ENCODE measurements at regions not wholly inside any gene's neighbourhood (a gene's known extent, or its start where the extent isn't known, plus 50 kb on each side); places are given as distances from the start of the nearest gene placed in this dataset.

DNA sequence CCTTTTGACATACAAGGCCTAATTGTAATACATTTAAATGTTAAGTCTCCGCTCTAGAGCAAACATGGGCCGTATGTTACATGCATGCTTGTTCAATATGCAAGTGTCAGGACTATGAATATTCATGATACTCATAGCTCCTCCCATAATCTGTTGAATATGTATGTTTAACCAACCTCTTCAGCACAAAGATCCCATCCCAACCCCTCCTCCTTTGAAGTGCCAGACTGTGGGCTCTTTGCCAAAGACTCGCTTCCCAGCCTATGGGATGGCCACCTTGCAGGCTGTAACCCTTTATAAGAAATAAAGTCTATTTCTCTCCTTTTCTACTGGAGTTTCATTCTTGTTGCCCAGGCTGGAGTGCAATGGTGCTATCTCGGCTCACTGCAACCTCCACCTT is 156.2 kb downstream of the ABCC12 start:
- ATAC-seq: no peak
- TF ChIP-seq CREB5 (CRISPR knock-in tag; IDR thresholded peaks at IDR 0.05; ENCODE audit: low read depth) (no peak), ISL1 (CRISPR knock-in tag; IDR thresholded peaks at IDR 0.05) (no peak), ZC3H10 (CRISPR knock-in tag; IDR thresholded peaks at IDR 0.05) (no peak), TCF4 (CRISPR knock-in tag; IDR thresholded peaks at IDR 0.05; ENCODE audit: borderline replicate concordance) (no peak), CSRNP3 (CRISPR knock-in tag; IDR thresholded peaks at IDR 0.05) (no peak), CSDC2 (CRISPR knock-in tag; IDR thresholded peaks at IDR 0.05) (no peak), RARB (CRISPR knock-in tag; IDR thresholded peaks at IDR 0.05) (no peak), OSR1 (CRISPR knock-in tag; IDR thresholded peaks at IDR 0.05) (no peak)
- TF ChIP-seq, protein P1, sequence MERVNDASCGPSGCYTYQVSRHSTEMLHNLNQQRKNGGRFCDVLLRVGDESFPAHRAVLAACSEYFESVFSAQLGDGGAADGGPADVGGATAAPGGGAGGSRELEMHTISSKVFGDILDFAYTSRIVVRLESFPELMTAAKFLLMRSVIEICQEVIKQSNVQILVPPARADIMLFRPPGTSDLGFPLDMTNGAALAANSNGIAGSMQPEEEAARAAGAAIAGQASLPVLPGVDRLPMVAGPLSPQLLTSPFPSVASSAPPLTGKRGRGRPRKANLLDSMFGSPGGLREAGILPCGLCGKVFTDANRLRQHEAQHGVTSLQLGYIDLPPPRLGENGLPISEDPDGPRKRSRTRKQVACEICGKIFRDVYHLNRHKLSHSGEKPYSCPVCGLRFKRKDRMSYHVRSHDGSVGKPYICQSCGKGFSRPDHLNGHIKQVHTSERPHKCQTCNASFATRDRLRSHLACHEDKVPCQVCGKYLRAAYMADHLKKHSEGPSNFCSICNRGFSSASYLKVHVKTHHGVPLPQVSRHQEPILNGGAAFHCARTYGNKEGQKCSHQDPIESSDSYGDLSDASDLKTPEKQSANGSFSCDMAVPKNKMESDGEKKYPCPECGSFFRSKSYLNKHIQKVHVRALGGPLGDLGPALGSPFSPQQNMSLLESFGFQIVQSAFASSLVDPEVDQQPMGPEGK (CRISPR knock-in tag; IDR thresholded peaks at IDR 0.05; ENCODE audit: borderline replicate concordance): no peak

DNA sequence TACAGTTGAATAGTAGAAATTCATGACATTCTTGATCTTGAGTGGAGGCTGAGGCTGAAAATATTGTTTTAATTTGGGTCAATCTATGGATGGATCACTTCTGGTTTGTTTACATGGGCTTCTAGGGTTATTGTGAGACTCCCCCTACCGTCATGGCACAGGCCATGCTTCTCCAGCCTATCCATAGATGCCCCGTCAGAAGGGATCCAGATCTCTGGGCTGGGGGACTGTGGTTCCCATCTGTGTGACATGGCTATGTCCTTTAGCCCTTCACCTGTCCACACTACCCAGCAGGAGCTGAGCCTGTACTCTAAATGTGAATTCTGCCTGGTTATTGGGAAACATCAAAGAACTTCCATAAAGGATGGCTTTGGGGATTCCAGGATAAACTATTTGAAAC is 160.4 kb downstream of the ABCC12 start:
- TF ChIP-seq ZNF8 (CRISPR knock-in tag; IDR thresholded peaks at IDR 0.05): no peak
- TF ChIP-seq TOX (CRISPR knock-in tag; IDR thresholded peaks at IDR 0.05; ENCODE audit: borderline replicate concordance): no peak
- TF ChIP-seq ISL1 (CRISPR knock-in tag; IDR thresholded peaks at IDR 0.05): no peak
- TF ChIP-seq ESRRG (CRISPR knock-in tag; IDR thresholded peaks at IDR 0.05): no peak
- TF ChIP-seq RARB (CRISPR knock-in tag; IDR thresholded peaks at IDR 0.05): no peak
- no peak for TF ChIP-seq CSRNP3 (CRISPR knock-in tag; IDR thresholded peaks at IDR 0.05)
- TF ChIP-seq SNAI2 (CRISPR knock-in tag; IDR thresholded peaks at IDR 0.05): no peak
- TF ChIP-seq GLIS3 (CRISPR knock-in tag; IDR thresholded peaks at IDR 0.05): no peak
- no peak for TF ChIP-seq POU6F1 (CRISPR knock-in tag; IDR thresholded peaks at IDR 0.05; ENCODE audit: borderline replicate concordance, low read depth)
- TF ChIP-seq ZC3H10 (CRISPR knock-in tag; IDR thresholded peaks at IDR 0.05): no peak
- no peak for TF ChIP-seq PPARA (CRISPR knock-in tag; IDR thresholded peaks at IDR 0.05; ENCODE audit: borderline replicate concordance)
- no peak for TF ChIP-seq TSHZ2 (CRISPR knock-in tag; IDR thresholded peaks at IDR 0.05)
- ATAC-seq: no peak

DNA sequence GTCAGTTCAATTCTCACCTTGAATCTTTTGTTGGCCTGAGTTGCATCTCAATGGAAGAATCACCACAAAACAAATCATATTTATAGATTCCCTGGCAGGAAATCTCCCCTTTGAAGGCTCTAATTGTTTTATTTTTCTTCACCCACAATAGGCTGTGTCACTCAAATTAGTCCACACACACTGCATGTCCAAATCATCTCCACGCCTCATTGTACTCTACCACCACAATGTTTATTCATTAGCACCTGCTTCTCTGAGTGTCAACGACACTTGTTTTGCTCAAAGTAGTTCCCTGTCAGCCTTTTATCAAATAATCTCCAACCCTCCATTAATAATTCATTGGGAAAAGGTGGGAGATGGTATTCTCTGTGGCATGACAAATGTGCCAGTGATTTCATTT is 164.3 kb downstream of the ABCC12 start:
- ATAC-seq: no peak
- TF ChIP-seq CSDC2 (CRISPR knock-in tag; IDR thresholded peaks at IDR 0.05) (no peak), ISL1 (CRISPR knock-in tag; IDR thresholded peaks at IDR 0.05) (no peak), TSHZ2 (CRISPR knock-in tag; IDR thresholded peaks at IDR 0.05) (no peak), TOX (CRISPR knock-in tag; IDR thresholded peaks at IDR 0.05; ENCODE audit: borderline replicate concordance) (no peak), ZNF565 (CRISPR knock-in tag; conservative IDR thresholded peaks at IDR 0.05; ENCODE audit: low read depth) (no peak), RARB (CRISPR knock-in tag; IDR thresholded peaks at IDR 0.05) (no peak)

All from SK-N-SH treated with all-trans-retinoic acid at 6 μM for 48 hours (cell line).